Hepatocyte (in vitro differentiated cells): ENCODE measurements at regions not wholly inside any gene's neighbourhood (a gene's known extent, or its start where the extent isn't known, plus 50 kb on each side); places are given as distances from the start of the nearest gene placed in this dataset.

Experiments
- EZH2 ChIP-seq: fragments of 200-600 bp; sonication (generic); IDR thresholded peaks from 2 replicates; pipeline ENCODE4 v1.6.1; 2016; ENCODE audit warnings: antibody characterized with exemption, mild to moderate bottlenecking, borderline replicate concordance
- TF ChIP-seq, protein P1 (sequence below): fragments of 200-600 bp; sonication (generic); IDR thresholded peaks from 2 replicates; pipeline ENCODE4 v1.5.1; 2016; ENCODE audit warnings: antibody characterized with exemption, mild to moderate bottlenecking; ENCODE audit not compliant: poor library complexity

GRCh38 chr1:218507355-218508002 lies 162.3 kb downstream of the TGFB2 start:
- TF ChIP-seq EZH2 = no peak
- TF ChIP-seq, protein P1, sequence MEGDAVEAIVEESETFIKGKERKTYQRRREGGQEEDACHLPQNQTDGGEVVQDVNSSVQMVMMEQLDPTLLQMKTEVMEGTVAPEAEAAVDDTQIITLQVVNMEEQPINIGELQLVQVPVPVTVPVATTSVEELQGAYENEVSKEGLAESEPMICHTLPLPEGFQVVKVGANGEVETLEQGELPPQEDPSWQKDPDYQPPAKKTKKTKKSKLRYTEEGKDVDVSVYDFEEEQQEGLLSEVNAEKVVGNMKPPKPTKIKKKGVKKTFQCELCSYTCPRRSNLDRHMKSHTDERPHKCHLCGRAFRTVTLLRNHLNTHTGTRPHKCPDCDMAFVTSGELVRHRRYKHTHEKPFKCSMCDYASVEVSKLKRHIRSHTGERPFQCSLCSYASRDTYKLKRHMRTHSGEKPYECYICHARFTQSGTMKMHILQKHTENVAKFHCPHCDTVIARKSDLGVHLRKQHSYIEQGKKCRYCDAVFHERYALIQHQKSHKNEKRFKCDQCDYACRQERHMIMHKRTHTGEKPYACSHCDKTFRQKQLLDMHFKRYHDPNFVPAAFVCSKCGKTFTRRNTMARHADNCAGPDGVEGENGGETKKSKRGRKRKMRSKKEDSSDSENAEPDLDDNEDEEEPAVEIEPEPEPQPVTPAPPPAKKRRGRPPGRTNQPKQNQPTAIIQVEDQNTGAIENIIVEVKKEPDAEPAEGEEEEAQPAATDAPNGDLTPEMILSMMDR = no peak
